ENCODE measurements at regions not wholly inside any gene's neighbourhood (a gene's known extent, or its start where the extent isn't known, plus 50 kb on each side); places are given as distances from the start of the nearest gene placed in this dataset.

DNA sequence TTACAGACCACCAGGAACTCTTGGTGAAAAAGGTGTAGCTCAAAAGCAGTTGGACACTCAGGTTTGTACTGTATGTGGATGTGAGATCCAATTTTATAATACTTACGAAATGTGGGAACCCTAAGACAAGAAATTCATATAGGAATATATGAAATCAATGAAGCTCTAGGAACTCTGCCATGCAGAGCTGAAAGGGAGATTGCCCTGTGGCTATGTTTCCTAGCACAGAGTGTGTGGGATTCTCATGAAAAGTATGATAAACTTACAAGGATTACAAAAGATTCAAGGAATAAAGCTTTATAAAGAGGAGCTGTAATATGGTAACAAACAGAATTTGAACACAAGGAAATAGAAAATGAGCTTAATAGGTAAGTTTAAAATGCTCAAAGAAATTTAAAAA lies 205.7 kb upstream of the FAM83B start:
- DNase-seq (ENCODE audit: low read depth in 2 of 2): no peak

DNA sequence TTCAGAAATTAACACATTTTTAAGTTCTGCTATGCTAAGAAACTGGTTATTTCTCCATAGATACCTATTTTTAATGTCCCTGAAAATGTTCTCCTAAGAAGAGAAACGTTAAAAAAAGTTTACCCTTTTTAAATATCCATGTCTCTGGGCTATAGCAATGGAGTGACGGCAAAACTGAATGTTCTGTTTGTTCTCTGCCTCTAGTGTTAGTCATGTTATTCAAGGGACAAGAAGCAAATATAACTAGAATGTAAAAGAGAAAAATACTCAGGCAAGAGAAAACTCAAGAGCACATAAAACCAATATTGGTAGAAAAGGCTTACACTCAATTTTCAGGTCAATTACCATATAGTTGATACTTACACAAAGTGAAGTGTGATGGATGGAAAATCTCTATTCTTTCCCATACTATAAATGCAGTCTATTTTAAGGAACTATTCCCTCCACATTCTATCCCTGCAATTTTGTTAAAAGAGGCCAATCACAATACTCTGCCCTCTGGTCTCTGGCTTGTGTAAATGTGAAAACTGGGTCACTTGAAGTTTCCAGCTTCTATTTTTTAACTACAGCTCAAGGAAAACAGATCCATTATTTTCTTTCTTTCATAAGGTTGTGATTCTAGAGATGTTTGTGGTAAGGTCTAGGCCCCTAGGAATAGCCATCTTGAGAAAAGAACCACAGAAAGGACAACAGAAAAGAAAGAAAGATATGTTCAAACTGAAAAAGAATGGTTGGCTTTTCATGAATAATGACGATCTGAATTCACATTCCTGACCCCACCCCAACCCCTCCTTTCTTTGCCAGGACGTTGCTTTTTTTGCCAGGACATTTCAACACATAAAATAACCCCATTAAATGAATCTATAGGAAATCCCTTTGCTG lies 200.3 kb upstream of the FAM83B start:
- no peak for DNase-seq (ENCODE audit: low read depth in 2 of 2)

DNA sequence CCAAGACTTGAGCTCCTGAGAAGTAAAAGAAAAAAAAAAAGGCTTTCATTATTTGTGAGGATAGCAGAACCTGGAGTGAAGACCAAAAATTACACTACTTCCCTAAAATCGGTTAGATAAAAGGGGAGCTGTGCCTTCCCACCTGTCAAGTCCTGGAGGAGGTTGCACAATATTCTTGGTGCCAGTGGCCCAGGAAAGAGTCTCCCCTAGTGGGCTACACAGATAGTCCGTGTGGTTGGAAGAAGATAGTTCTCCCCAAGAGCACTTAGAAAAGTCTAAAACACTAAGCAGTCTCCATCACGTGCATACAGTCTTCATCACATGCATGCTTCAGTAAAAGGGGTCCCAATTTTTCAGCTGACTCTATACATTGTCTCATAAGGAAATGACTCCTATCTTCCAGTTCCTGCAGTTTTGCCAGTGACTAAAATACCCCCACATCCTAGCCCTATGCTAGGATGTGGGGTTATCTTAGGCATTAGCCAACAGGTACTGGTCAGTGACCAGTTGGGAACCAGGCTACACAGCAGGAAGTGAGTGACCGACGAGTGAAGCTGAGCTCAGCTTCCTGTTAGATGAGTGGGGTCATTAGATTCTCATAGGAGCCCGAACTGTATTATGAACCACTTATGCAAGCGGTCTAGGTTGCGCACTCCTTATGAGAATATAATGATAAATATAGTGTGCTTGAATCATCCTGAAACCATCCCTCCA lies 199.5 kb upstream of the FAM83B start:
- no peak for DNase-seq (ENCODE audit: low read depth in 2 of 2)

DNA sequence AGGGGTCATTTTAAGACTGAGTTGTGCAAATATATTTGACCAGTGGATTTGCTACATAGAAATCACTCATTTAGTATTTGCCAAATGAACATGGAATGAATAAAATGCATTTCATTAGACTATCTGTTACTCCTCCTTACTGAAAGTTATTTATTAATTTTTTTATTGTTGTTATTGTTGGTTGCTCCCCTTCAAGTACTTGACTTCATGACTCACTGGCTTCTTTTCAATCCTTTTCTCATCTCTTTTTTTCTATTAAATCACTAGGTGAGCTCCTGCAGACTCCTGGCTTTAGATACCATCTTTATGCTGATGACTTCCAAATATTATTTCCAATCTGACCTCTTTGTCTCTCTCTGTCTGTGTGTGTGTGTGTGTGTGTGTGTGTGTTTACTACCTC lies 192.2 kb upstream of the FAM83B start:
- DNase-seq (ENCODE audit: low read depth in 2 of 2): no peak

DNA sequence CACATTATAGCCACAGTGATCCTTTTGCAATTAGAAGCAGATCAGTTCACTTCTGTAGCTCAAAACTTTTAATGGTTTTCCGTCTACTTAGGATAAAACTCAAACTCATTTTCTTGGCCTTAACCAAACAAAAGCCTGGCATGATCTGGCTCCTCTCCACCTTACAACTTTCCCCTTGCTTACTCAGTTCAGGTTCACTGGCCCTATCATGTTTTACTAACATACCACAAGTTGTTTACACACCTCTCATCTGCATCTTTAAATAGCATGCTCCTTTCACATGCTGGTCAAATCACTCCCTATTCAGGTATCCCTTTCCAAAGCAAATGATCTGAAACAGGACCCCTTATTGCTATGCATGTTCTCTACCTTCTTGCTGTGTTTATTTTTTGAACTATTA lies 191.4 kb upstream of the FAM83B start:
- DNase-seq (ENCODE audit: low read depth in 2 of 2): no peak

DNA sequence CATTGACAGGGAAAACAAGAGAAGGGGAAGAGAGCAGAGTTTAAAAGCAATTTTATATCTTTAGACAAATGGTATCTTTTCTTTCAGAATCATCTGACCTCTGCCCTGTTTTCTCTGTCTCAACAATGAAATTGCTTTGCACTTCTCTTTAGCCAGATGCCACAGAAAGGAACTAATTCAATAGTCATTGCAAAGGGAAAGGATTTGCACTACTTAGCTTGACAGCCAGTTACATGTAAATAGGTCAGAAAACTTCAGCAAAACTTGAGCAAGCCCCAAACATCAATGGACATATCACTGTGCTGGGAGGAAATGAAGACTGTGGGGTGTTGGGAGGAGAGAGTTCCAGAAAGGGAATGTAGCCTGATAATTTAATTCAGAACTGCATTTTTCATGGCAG lies 181.3 kb upstream of the FAM83B start:
- DNase-seq (ENCODE audit: low read depth in 2 of 2): no peak

DNA sequence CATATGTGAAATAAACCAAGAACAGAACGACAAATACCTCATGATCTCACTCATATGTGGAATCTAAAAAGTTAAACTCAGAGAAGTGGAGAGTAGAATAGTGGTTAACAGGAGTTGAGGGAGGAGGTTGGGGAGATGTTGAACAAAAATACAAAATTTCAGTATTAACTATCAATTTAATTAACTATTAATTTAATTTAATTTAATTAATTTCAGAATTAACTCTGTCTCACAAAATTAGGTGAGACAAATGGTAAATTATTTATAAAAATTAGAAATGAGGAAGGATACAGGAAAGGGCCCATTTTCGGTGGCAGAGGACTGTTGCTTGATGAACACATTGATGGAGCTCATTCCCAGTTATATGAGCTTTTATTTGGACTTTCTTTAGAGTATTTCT lies 166.0 kb upstream of the FAM83B start:
- no peak for DNase-seq (ENCODE audit: low read depth in 2 of 2)

DNA sequence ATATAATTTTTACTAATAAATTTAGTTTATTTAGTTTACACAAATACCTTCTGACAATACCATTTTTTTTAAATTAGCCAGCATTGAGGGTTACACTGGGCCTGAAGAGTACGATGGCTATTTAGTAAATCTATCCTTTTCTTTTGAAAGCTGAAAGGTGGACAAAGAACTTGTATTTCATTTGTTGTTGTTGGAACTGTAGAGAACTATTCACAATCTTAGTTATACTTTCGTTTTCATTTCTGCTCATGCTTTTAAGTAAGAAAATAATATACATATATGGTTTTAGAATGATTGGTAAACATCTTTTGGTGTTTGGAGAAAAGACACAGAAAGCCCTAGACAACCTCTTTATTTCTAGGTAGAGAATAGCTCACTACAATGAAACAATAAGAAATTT lies 165.3 kb upstream of the FAM83B start:
- no peak for DNase-seq (ENCODE audit: low read depth in 2 of 2)

DNA sequence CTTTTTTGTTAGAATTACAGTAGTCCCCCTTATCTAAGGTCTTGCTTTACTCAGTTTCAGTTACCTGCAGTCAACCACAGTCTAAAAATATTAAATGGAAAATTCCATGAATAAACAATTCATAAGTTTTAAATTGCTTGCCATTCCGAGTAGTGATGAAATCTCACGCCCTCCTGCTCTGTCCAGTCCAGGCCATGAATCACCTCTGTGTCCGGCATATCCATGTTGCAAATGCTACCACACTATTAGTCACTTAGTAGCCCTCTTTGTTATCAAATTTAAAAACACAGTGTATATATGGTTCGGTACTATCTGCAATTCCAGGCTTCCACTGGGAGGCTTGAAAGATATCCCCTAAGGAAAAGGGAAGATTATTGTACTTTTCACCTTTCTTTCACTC lies 164.6 kb upstream of the FAM83B start:
- DNase-seq (ENCODE audit: low read depth in 2 of 2): no peak

DNA sequence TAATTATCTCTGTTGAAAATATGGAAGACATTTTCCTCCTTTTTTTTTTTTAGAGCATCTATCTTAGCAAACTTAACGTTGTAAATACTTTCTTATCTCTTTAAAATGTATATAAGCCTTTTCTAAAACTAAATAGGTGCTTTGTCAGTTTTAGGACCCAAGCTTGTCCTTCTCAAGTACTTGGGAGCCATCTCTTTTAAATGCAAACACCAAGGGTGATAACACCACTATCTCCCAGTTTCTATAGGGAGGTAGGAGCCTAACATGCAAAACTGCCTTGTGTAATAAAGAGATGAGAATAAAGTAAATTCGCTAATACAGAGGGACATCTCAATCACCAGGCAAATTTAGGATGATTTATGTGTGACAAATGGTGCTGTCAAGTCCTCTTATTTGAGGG lies 157.0 kb upstream of the FAM83B start:
- no peak for DNase-seq (ENCODE audit: low read depth in 2 of 2)

DNA sequence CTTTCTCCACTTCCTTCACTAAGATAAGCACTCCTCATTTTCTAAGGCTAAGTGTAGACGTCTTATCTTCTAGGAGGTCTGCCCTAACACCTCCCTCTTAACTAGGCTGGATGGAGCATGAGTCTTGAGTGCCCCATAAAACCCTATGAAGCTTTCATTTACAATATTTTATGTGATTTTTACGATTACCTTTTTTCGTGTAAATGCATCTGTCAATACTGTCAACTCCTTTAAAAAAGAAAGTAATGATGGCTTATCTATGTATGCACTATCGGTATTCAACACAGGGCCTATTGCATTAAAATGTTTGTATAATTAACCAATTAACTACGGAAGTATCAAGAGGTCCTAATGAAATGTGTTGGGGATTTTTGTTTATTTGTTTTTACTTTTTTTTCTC lies 156.0 kb upstream of the FAM83B start:
- no peak for DNase-seq (ENCODE audit: low read depth in 2 of 2)

DNA sequence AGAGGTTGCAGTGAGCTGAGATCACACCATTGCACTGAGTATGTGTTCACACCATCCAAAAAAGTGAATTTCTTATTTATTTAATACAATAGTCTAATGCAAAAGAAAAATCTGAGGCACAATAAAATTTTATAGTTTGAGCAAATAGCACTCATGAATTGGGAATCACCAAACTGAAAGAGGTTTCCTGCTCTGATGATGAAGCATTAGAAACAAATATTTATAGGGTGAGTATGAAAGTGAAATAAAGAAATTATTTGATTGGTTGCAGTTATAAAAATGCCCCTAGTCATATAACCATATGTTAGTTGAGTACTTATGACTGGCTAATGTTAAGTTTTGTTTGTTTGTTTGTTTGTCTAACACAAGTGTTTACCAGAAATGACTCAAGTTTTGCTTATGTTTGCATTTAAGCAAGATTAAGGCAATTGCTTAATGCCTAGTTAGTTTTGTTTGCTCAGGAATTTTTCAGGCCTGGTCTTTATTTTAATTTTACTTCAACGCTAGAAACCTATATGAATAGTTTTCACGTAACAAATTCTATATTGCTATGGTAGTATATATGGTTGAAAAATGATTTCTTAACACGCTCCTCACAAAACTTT lies 151.5 kb upstream of the FAM83B start:
- no peak for DNase-seq (ENCODE audit: low read depth in 2 of 2)

DNA sequence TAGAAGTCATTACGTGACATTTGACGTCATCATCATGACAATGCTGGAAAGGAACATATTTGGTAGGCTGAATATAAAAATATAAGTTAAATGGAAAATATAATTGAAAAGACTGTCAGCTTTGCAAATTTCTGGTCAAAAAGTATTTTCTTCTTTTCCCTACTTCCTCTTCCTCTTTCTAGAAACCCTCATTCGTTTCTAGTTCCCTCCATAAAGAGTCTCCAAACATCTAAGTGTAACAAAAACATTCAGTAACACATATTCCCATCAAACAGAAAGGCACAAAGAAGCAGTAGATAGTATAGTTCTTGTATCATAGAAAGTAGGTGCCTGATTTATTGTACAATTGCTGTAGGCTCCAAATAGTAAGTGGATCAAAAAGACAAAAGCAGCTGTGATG lies 150.8 kb upstream of the FAM83B start:
- no peak for DNase-seq (ENCODE audit: low read depth in 2 of 2)

DNA sequence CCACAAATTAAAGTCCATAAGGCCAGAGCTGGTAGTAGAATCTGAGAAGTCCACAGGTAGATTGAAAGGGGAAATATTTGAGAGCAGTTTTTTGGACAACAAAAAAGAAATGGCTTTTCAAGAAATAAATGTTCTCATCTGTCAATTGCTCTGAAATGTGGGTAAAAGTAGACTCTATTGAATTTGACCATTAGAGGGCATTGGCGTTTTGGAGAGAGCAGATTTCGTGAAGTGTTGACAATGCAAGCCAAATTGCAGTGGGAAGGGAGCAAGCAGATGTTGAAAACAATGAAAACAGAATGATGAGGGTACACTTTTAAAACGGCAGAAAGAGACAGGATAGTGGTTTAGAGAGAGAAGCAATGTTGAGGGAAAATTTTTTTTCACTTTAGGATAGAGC lies 149.1 kb upstream of the FAM83B start:
- DNase-seq (ENCODE audit: low read depth in 2 of 2): no peak

DNA sequence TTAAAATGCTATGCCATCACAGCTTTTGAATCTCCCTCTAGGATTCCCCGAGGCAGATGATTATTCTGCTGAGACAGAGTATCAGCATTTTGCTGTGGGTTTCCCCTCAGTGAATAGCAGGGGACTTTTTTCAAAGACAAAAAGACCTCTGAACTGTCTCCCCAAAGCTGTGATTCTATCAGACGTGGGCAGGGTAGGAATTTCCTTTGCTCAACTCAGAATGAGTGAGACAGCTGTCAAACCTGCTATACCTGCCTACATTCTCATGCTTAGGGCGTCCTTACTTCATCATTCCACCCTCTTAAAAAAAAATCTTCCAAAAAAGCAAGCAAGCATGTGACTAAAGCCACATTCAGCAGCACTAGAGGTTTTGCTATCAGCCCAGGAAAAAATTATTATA lies 147.6 kb upstream of the FAM83B start:
- no peak for DNase-seq (ENCODE audit: low read depth in 2 of 2)

DNA sequence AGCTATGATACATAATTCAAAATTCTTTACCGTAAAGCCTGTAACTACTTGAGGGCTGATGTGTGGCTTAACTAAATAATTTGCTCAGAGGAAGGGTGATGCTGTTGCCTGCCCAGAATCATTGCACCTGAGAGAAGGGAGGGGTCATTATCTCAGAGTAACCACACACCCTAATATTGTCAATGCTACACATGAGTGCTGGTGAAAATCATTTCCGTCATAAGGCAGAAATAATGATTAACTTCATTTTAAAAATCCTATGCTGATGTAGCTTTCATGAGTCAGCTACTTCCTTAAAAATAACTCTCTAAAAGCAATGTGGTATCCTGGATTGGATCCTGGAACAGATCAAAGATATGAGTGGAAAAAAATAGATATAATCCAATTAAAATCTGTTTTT lies 146.4 kb upstream of the FAM83B start:
- no peak for DNase-seq (ENCODE audit: low read depth in 2 of 2)

DNA sequence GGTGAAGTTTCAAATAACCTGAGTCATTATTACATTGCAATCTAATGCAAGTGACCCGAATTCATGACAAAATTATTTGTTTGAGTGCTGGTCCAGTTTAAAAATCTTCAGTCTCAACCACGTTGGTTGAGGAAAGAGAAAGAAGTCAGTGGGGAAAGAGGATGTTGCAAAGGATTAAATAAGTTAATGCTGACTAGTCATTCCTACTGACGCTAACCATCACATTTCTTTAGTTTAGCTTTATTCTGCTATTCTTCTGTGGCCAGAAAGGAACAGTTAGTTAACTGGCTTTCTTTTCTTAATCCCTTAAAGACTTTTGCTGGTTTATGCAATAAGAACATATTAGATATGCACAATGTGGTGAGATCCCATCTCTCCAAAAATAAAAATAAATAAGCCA lies 143.8 kb upstream of the FAM83B start:
- DNase-seq (ENCODE audit: low read depth in 2 of 2): no peak

DNA sequence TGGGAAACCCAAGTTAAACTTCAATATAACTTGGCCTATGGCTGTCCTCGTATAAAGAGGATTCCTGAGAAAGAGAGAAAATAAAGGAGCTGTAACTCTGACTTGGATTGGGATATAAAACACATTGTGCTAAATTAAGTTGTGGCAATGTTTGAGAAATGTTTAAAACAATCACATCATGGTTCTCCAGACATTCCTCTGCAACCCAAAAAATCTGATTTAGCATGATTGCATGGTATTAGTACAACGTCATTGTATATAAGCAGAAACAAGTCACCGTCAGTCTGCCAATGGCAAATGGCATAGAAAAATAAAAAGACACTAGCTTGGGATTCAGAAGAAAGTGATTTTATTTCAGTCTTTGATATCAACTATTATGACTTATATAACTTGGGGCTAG lies 140.2 kb upstream of the FAM83B start:
- DNase-seq (ENCODE audit: low read depth in 2 of 2): no peak

DNA sequence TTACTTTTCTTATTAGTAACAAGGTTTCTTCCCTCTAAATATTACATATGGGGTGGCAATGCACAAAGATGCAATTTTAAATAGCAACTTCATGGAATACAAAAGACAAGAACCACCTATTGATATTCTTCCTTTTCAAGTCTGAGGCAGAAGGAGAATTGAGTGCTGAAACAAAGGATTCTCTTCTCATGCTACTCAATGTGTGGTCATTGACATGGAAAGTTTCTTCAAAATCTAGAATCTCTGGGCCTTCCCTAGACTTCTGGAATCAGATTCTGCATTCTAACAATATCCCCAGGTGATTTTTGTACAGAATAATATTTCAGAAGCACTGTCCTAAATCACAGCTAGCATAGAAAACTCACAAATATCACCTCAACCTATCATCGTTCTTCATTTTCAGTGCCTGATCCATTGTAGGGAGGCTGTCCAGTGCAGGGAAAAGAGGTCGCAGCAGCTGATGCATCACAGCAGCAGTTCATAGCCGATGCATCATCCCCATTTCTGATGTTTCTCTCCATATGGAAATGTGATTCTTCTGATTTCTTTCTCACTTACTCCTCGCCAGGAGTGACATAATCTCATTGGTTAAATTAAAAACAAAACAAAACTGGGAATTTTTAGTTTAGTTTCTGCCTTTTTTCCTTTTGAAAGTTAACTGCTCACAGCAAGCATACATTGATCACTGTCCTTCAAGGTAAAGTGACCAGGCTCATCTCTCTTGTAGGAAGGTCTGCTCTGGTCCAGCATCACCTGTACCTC lies 139.5 kb upstream of the FAM83B start:
- DNase-seq (ENCODE audit: low read depth in 2 of 2): no peak

DNA sequence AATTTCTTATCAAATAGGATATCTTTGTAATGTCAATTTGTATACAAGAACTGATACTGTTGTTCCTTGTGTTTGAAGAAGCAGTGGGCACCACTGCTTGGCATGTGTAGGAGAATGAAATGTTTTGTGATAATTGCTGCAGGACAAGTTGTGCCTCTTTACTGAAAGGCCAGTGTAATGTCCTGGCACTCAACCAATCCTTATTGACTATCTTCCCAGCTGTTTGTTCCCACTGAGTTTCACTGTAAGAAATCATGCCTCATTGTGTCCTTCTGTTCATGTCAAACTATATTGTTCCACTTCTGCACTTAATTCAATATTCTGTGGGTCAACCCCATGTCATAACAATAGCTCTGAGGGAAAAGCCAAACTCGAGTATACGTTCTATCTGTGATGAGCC lies 136.1 kb upstream of the FAM83B start:
- DNase-seq (ENCODE audit: low read depth in 2 of 2): no peak

DNA sequence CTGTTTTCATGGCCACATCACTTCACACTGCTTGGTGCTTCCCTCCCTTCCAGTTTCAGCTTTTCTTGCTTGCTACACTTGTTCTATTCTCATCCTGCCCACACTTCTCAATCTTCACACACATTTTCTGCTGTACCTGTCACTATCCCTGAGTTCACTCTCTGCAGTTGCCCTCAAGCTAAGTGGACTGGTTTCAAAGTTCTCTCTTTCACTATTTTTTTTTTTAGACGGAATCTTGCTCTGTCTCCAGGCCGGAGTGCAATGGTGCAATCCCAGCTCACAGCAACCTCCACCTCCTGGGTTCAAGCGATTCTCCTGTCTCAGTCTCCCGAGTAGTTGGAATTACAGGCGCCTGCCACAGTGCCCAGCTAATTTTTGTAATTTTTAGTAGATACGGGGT lies 130.6 kb upstream of the FAM83B start:
- no peak for DNase-seq (ENCODE audit: low read depth in 2 of 2)

DNA sequence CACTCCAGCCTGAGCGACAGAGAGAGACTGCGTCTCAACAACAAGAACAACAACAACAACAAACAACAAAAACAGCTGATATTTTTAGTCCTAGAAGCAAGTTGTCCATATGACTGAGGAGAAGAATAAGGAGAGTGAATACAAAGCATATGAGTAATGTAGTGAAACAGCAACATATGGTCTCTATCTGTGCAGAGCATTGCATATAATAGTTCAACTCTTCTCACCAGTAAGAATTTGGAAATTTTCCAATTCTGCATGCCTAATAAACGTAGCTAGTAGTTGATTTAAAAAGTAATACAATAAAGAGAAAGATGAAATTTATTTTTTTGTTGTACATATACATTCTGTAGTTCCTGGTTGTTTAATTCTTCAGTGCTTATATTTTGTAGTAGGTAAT lies 129.7 kb upstream of the FAM83B start:
- DNase-seq (ENCODE audit: low read depth in 2 of 2): no peak
